Kasumi-1 (cell line): ENCODE measurements at regions not wholly inside any gene's neighbourhood (a gene's known extent, or its start where the extent isn't known, plus 50 kb on each side); places are given as distances from the start of the nearest gene placed in this dataset.

Source experiments
- DNase-seq, 2 experiments: peaks; one replicate each; lab custom pipeline; 2025; lab: John Stamatoyannopoulos, UW

GRCh38 chr18:25873833-25874232 is 216.6 kb downstream of the SS18 start:
- no peak for DNase-seq

GRCh38 chr18:25866331-25866730 is 224.1 kb downstream of the SS18 start:
- no peak for DNase-seq

GRCh38 chr18:25862881-25863600 is 227.4 kb downstream of the SS18 start:
- no peak for DNase-seq

- DNase-seq, result no peak
Observed at GRCh38 chr18:25853691-25854433, 236.6 kb downstream of the SS18 start.

- DNase-seq, result no peak
Observed at GRCh38 chr18:25843791-25844190, 246.6 kb downstream of the SS18 start.

GRCh38 chr18:25842665-25843064 is 247.7 kb downstream of the SS18 start:
- DNase-seq, result no peak

- no peak for DNase-seq
Observed at GRCh38 chr18:25834061-25834460, 256.4 kb downstream of the SS18 start.

GRCh38 chr18:25832001-25832604 is 258.3 kb downstream of the SS18 start:
- DNase-seq, result peak; percentile 29 to 35

GRCh38 chr18:25831301-25831701 is 259.1 kb downstream of the SS18 start:
- no peak for DNase-seq

- no peak for DNase-seq
Observed at GRCh38 chr18:25830787-25831186, 259.6 kb downstream of the SS18 start.

- no peak for DNase-seq
Observed at GRCh38 chr18:25827961-25828561, 262.4 kb downstream of the SS18 start.

GRCh38 chr18:25827228-25827627 is 263.2 kb downstream of the SS18 start:
- no peak for DNase-seq

GRCh38 chr18:25826823-25827222 is 263.6 kb downstream of the SS18 start:
- no peak for DNase-seq

GRCh38 chr18:25825979-25826776 is 264.2 kb downstream of the SS18 start:
- DNase-seq, result no peak

- DNase-seq, result no peak
Observed at GRCh38 chr18:25825056-25825455, 265.4 kb downstream of the SS18 start.

GRCh38 chr18:25819746-25820363 is 270.6 kb downstream of the SS18 start:
- DNase-seq, result no peak

GRCh38 chr18:25818505-25818904 is 271.9 kb downstream of the SS18 start:
- DNase-seq, result no peak

- no peak for DNase-seq
Observed at GRCh38 chr18:25817546-25818237, 272.7 kb downstream of the SS18 start.

GRCh38 chr18:25815659-25816058 is 274.8 kb downstream of the SS18 start:
- no peak for DNase-seq

- DNase-seq, result no peak
Observed at GRCh38 chr18:25814841-25815458, 275.5 kb downstream of the SS18 start.
